Thyroid gland (tissue), 4 donors: ENCODE measurements at regions not wholly inside any gene's neighbourhood (a gene's known extent, or its start where the extent isn't known, plus 50 kb on each side); places are given as distances from the start of the nearest gene placed in this dataset.

ENCODE experiments used
- POLR2A ChIP-seq, 2 donors: fragments of 450-650 bp; IDR thresholded peaks; one replicate each; pipeline ENCODE4 v1.6.1; 2017; ENCODE audit warnings: antibody characterized with exemption in 2 of 2, mild to moderate bottlenecking in 2 of 2, moderate library complexity in 1 of 2
- TF ChIP-seq, protein P1 (sequence below), 6 experiments: fragments of 200-600 bp in 3 of 6; fragments of 450-650 bp in 3 of 6; sonication (generic) in 3 of 6; IDR thresholded peaks; one replicate each; pipeline ENCODE4 v1.5.1; 2016 to 2019; ENCODE audit warnings: antibody characterized with exemption in 6 of 6, mild to moderate bottlenecking in 2 of 6, inconsistent platforms in 1 of 6, moderate library complexity in 1 of 6

DNA sequence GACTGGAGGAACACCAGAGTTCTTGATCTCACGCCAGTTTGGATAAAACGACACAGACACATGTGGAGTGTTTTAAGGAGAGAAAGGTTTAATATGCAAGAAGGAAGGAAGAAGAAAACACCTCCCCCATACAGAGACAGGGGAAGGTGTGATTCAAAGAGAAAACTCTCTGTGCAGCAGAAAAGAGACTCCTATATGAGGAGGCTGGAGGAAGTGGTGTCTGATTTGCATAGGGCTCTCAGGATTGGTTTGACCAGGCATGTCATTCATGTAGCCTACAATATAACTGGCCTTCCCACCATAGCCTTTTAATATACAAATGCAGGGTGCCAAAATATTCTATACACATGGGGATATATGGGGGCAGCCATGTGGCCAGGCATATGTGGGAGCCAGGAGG, 1386.5 kb downstream of the RPIA start:
- TF ChIP-seq, protein P1, sequence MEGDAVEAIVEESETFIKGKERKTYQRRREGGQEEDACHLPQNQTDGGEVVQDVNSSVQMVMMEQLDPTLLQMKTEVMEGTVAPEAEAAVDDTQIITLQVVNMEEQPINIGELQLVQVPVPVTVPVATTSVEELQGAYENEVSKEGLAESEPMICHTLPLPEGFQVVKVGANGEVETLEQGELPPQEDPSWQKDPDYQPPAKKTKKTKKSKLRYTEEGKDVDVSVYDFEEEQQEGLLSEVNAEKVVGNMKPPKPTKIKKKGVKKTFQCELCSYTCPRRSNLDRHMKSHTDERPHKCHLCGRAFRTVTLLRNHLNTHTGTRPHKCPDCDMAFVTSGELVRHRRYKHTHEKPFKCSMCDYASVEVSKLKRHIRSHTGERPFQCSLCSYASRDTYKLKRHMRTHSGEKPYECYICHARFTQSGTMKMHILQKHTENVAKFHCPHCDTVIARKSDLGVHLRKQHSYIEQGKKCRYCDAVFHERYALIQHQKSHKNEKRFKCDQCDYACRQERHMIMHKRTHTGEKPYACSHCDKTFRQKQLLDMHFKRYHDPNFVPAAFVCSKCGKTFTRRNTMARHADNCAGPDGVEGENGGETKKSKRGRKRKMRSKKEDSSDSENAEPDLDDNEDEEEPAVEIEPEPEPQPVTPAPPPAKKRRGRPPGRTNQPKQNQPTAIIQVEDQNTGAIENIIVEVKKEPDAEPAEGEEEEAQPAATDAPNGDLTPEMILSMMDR (IDR thresholded peaks at IDR 0.05) = no peak
- no peak for TF ChIP-seq POLR2A (IDR thresholded peaks at IDR 0.05)
